Sigmoid colon (tissue), 6 donors: ENCODE measurements at regions not wholly inside any gene's neighbourhood (a gene's known extent, or its start where the extent isn't known, plus 50 kb on each side); places are given as distances from the start of the nearest gene placed in this dataset.

Experiments
- DNase-seq: peaks from one replicate; pipeline ENCODE4 v3.0.0-alpha.2; 2019
- H3K27ac ChIP-seq, 4 donors: fragments of 200-600 bp; sonication (generic); one replicate each; pipeline ENCODE4 v1.5.1; 2016 to 2019; ENCODE audit warnings: mild to moderate bottlenecking in 1 of 4
- H3K27me3 ChIP-seq, 3 donors: fragments of 200-600 bp; sonication (generic); one replicate each; pipeline ENCODE4 v1.5.1; 2019; ENCODE audit warnings: mild to moderate bottlenecking in 1 of 3
- H3K36me3 ChIP-seq, 4 donors: fragments of 200-600 bp; sonication (generic); one replicate each; pipeline ENCODE4 v1.5.1; 2016 to 2019
- H3K4me1 ChIP-seq, 4 donors: fragments of 200-600 bp; sonication (generic); one replicate each; pipeline ENCODE4 v1.5.1; 2017 to 2019
- H3K4me3 ChIP-seq, 4 donors: fragments of 200-600 bp; sonication (generic); one replicate each; pipeline ENCODE4 v1.5.1; 2017 to 2019; ENCODE audit warnings: mild to moderate bottlenecking in 2 of 4, moderate library complexity in 1 of 4
- H3K9me3 ChIP-seq, 4 donors: fragments of 200-600 bp in 3 of 4; sonication (generic) in 3 of 4; one replicate each; pipeline versions ENCODE4 v1.5.1 to v1.6.1; 2013 to 2019
- EP300 ChIP-seq, 4 donors: sonication (generic); formaldehyde crosslinking; IDR thresholded peaks; one replicate each; pipeline ENCODE4 v1.6.1; 2017; ENCODE audit warnings: antibody characterized with exemption in 4 of 4
- POLR2A ChIP-seq, 2 donors: fragments of 450-650 bp; IDR thresholded peaks; one replicate each; pipeline ENCODE4 v1.6.1; 2016; ENCODE audit warnings: antibody characterized with exemption in 2 of 2, mild to moderate bottlenecking in 2 of 2, moderate library complexity in 2 of 2
- POLR2AphosphoS5 ChIP-seq, 4 donors: sonication (generic); formaldehyde crosslinking; IDR thresholded peaks; one replicate each; pipeline ENCODE4 v1.6.1; 2017; ENCODE audit warnings: antibody characterized with exemption in 4 of 4
- WGBS, 2 donors: extraction: QIAGEN DNeasy Blood & Tissue Kit; methylation state at CpG; one replicate each; pipeline ENCODE4 v1.1.7; 2013; 5-methylcytosine and 5-hydroxymethylcytosine counted together
- intact Hi-C: fragments of 100-400 bp; cut with DNase I; formaldehyde crosslinking; loops from one replicate; pipeline ENCODE4 v1.15.1; 2023
- TF ChIP-seq, protein P1 (sequence below), 4 experiments: fragments of 450-650 bp in 3 of 4; fragments of 200-600 bp in 1 of 4; IDR thresholded peaks; one replicate each; pipeline ENCODE4 v1.5.1; 2016 to 2019; ENCODE audit warnings: antibody characterized with exemption in 4 of 4, mild to moderate bottlenecking in 3 of 4, moderate library complexity in 2 of 4
- donor health status: healthy with polysubstance abuse.
- donor health status: healthy.

DNA sequence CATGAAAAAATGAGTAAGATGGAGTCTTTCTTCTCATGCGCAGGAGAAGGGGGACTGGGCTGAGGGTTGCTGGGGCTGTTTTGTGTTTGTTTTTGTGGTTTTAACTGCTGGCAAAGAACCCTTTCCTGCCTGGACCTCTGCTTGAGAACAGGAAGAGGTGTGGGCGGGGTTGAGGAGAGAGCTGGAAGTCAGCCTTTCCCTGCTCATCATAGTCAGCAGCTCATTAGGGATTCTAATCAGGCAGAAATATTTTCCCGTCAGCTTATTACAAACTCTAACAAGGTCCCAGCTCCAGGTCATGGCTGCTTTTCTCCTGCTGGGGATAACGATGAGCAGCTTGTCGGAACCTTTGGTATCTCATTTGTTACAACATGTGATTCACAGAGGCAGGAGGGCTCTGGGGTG is 185.0 kb upstream of the NRXN3 start:
- DNase-seq, result no peak

DNA sequence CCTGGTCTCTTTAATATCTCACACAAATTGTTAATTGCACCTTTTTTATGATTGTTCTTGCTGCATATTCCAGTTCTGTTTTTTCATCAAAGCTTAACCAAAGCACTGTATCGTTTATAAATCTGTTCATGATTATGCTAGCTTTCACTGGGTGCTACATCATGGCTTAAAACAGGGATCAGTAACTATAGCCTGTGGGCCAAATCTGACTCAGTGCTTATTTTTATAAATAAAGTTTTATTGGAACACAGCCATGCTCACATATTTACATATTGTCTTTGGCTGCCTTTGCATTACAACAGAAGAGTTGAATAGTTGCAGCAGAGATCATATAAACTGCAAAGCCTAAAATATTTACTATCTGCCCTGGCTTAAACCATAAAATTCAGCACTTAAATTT is 183.4 kb upstream of the NRXN3 start:
- no peak for DNase-seq
- no peak overlapping the region for H3K27ac ChIP-seq
- no peaks in the 10 kb centered on the region for H3K9me3 ChIP-seq
- intact Hi-C loops, result no loop called here
- TF ChIP-seq POLR2AphosphoS5 (IDR thresholded peaks at IDR 0.05) (no peak), EP300 (IDR thresholded peaks at IDR 0.05) (no peak), POLR2A (IDR thresholded peaks at IDR 0.05) (no peak)
- TF ChIP-seq, protein P1, sequence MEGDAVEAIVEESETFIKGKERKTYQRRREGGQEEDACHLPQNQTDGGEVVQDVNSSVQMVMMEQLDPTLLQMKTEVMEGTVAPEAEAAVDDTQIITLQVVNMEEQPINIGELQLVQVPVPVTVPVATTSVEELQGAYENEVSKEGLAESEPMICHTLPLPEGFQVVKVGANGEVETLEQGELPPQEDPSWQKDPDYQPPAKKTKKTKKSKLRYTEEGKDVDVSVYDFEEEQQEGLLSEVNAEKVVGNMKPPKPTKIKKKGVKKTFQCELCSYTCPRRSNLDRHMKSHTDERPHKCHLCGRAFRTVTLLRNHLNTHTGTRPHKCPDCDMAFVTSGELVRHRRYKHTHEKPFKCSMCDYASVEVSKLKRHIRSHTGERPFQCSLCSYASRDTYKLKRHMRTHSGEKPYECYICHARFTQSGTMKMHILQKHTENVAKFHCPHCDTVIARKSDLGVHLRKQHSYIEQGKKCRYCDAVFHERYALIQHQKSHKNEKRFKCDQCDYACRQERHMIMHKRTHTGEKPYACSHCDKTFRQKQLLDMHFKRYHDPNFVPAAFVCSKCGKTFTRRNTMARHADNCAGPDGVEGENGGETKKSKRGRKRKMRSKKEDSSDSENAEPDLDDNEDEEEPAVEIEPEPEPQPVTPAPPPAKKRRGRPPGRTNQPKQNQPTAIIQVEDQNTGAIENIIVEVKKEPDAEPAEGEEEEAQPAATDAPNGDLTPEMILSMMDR (IDR thresholded peaks at IDR 0.05), result no peak
- no peaks in the 10 kb centered on the region for H3K4me1 ChIP-seq
- no peak overlapping the region for H3K4me3 ChIP-seq
- WGBS, 2 donors, result 83 to 86% methylated on average over 1 of the region's 1 CpG
- H3K27me3 ChIP-seq, result no peaks in the 10 kb centered on the region
- H3K36me3 ChIP-seq, result no peaks in the 10 kb centered on the region

More for the DNA sequence above, 185.0 kb upstream of the NRXN3 start:
- Histone ChIP-seq H3K9me3 (no peaks in the 10 kb centered on the region), H3K4me1 (peaks cover 0 to 7% (median 3%) of the 10 kb centered on the region in 4 donors), H3K27ac (no peak overlapping the region), H3K4me3 (no peak overlapping the region), H3K27me3 (peaks cover 0 to 10% (median 0%) of the 10 kb centered on the region in 3 donors), H3K36me3 (no peaks in the 10 kb centered on the region)
- intact Hi-C loops, result no loop called here
- WGBS, 2 donors, result 47 to 68% methylated on average over 5 of the region's 5 CpGs
- TF ChIP-seq, protein P1 (IDR thresholded peaks at IDR 0.05), result no peak
- no peak for TF ChIP-seq EP300 (IDR thresholded peaks at IDR 0.05)
- no peak for TF ChIP-seq POLR2A (IDR thresholded peaks at IDR 0.05)

DNA sequence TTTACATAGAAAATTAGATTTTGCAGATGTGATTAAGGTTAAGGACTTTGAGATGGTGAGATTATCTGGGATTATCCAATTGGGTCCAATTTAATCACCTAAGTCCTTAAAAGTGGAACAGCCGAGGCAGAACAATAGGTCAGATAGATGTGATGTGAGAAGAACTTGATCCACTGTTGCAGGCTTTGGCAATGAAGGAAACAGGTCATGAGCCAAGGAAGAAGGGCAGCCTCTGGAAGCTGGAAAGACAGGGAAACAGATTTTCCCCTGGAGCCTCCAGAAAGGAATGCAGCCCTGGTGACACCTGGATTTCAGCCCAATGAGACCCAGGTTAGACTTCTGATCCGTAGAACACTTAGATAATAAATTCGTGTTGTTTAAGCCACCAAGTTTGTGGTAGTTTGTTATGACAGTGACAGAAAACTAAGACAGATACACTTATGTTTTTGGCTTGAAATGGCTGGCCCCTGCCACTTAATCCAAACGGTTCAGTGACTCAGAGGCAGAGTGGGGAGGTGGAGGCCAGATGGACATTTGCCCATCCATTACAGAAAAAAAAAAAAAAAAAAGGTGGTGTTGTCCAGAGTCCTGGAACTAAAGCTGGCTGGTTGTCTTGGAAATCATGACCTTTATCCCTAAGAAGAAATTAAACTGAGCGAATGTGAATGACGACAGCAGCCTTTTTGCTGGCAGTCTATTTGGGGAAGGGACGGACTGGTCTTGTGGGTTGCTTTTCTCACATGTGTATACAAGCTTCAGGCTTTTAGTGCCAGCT is 181.9 kb upstream of the NRXN3 start:
- Histone ChIP-seq H3K27ac (peak overlapping the region in 1 of 4 donors; percentile 35), H3K4me1 (no peaks in the 10 kb centered on the region), H3K9me3 (no peaks in the 10 kb centered on the region), H3K27me3 (no peaks in the 10 kb centered on the region), H3K4me3 (no peak overlapping the region), H3K36me3 (no peaks in the 10 kb centered on the region)
- intact Hi-C loops, result no loop called here
- 68 to 76% methylated on average over 7 of the region's 7 CpGs for WGBS, 2 donors
- TF ChIP-seq EP300 (IDR thresholded peaks at IDR 0.05) (no peak), POLR2AphosphoS5 (IDR thresholded peaks at IDR 0.05) (no peak), POLR2A (IDR thresholded peaks at IDR 0.05) (no peak)
- TF ChIP-seq, protein P1 (IDR thresholded peaks at IDR 0.05), result no peak
- DNase-seq, result no peak

GRCh38 chr14:77988970-77989369 is 181.2 kb upstream of the NRXN3 start:
- H3K27me3 ChIP-seq, result no peaks in the 10 kb centered on the region
- H3K4me3 ChIP-seq, result no peak overlapping the region
- no peak for DNase-seq
- H3K27ac ChIP-seq, result peak overlapping the region in 2 of 4 donors; percentile 14 to 35
- no peak for TF ChIP-seq POLR2A (IDR thresholded peaks at IDR 0.05)
- TF ChIP-seq POLR2AphosphoS5 (IDR thresholded peaks at IDR 0.05), result peak in 1 of 4 donors; percentile 5
- TF ChIP-seq, protein P1 (IDR thresholded peaks at IDR 0.05), result no peak
- no peak for TF ChIP-seq EP300 (IDR thresholded peaks at IDR 0.05)
- no peaks in the 10 kb centered on the region for H3K9me3 ChIP-seq
- no peaks in the 10 kb centered on the region for H3K4me1 ChIP-seq
- no peaks in the 10 kb centered on the region for H3K36me3 ChIP-seq
- 81 to 84% methylated on average over 2 of the region's 2 CpGs for WGBS, 2 donors
- intact Hi-C loops, result no loop called here
